ENCODE measurements at regions not wholly inside any gene's neighbourhood (a gene's known extent, or its start where the extent isn't known, plus 50 kb on each side); places are given as distances from the start of the nearest gene placed in this dataset.

GRCh38 chr2:144333143-144333555, 186.8 kb downstream of the ZEB2 start:
- no peak for TF ChIP-seq CTCF (IDR thresholded peaks at IDR 0.05; ENCODE audit: insufficient read depth, low read length, missing control alignments)
- ChIA-PET POLR2A (interaction anchor here (1.2 kb wide), 1 partner anchor 250 kb away, joined by 3 read pairs; no protein-coding TSS in a partner anchor), CTCF (interaction anchor here (1.3 kb wide), 1 partner anchor 9 kb away, joined by 3 read pairs; no protein-coding TSS in a partner anchor)
- no peak overlapping the region; the same call in 1 of the 2 replicates for H3K4me3 ChIP-seq (ENCODE audit: low read depth, low read length)
- no peak for DNase-seq (ENCODE audit: low read depth, low spot score)

- TF ChIP-seq CTCF (IDR thresholded peaks at IDR 0.05; ENCODE audit: insufficient read depth, low read length, missing control alignments): no peak
- peak; percentile 7 for DNase-seq (ENCODE audit: low read depth, low spot score)
- peak overlapping the region; percentile 70 for H3K4me3 ChIP-seq (ENCODE audit: low read depth, low read length)
- ChIA-PET POLR2A (interaction anchor here (1.2 kb wide), 1 partner anchor 250 kb away, joined by 3 read pairs; no protein-coding TSS in a partner anchor), CTCF (interaction anchor here (1.3 kb wide), 1 partner anchor 10 kb away, joined by 3 read pairs; no protein-coding TSS in a partner anchor)
Measured at GRCh38 chr2:144332356-144333142, 187.4 kb downstream of the ZEB2 start.

- ChIA-PET POLR2A (interaction anchor here (1.2 kb wide), 1 partner anchor 249 kb away, joined by 3 read pairs; no protein-coding TSS in a partner anchor), CTCF (no interaction called here)
- peak; percentile 21 for DNase-seq (ENCODE audit: low read depth, low spot score)
- TF ChIP-seq CTCF (IDR thresholded peaks at IDR 0.05; ENCODE audit: insufficient read depth, low read length, missing control alignments): peak; percentile 48
- peak overlapping the region; percentile 70 for H3K4me3 ChIP-seq (ENCODE audit: low read depth, low read length)
Measured at GRCh38 chr2:144331674-144332355, 188.1 kb downstream of the ZEB2 start.

- ChIA-PET POLR2A (interaction anchor here (0.7 kb wide), 1 partner anchor 712 kb away, joined by 3 read pairs; no protein-coding TSS in a partner anchor), CTCF (no interaction called here)
- TF ChIP-seq CTCF (IDR thresholded peaks at IDR 0.05; ENCODE audit: insufficient read depth, low read length, missing control alignments): no peak
- no peak for DNase-seq (ENCODE audit: low read depth, low spot score)
- H3K4me3 ChIP-seq (ENCODE audit: low read depth, low read length): peak overlapping the region; percentile 70
Measured at GRCh38 chr2:144330951-144331673, 188.8 kb downstream of the ZEB2 start.

- POLR2A ChIA-PET: no interaction called here
- CTCF ChIA-PET: no interaction called here
- no peak overlapping the region for H3K4me3 ChIP-seq (ENCODE audit: low read depth, low read length)
- DNase-seq (ENCODE audit: low read depth, low spot score): no peak
- no peak for TF ChIP-seq CTCF (IDR thresholded peaks at IDR 0.05; ENCODE audit: insufficient read depth, low read length, missing control alignments)
Measured at GRCh38 chr2:144329472-144329871, 190.4 kb downstream of the ZEB2 start.

Measured in AG04449 (cell line).